GM11168 (cell line): ENCODE measurements at regions not wholly inside any gene's neighbourhood (a gene's known extent, or its start where the extent isn't known, plus 50 kb on each side); places are given as distances from the start of the nearest gene placed in this dataset.
"Not testable (repeated sequence)": the region's sequence is repeated elsewhere in the genome, so short reads cannot be mapped to it uniquely, and the experiment has no call there.

ENCODE experiments used
- in situ Hi-C: fragments of 300-500 bp; cut with MboI; formaldehyde crosslinking; loops from one replicate; pipeline ENCODE4 v1.12.0; 2022; ENCODE audit warnings: low sequenced_read_pairs; ENCODE audit not compliant: unreplicated experiment

DNA sequence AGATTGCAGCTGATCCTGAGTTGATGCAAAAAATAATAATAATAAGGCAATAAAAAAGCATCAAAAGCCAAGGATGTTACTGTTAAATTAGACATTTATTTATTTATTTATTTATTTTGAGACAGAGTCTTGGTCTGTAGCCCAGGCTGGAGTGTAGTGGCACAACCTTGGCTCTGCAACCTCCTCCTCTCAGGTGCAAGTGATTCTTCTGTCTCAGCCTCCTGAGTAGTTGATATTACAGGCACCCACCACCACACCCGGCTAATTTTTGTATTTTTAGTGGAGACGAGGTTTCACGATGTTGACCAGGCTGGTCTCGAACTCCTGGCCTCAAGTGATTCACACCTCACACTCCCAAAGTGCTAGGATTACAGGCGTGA lies 465.5 kb upstream of the NRP1 start:
- in situ Hi-C loops, result loop anchor here (25.0 kb wide), 1 partner anchor 463 kb away; the partner anchor contains the start of gene NRP1

DNA sequence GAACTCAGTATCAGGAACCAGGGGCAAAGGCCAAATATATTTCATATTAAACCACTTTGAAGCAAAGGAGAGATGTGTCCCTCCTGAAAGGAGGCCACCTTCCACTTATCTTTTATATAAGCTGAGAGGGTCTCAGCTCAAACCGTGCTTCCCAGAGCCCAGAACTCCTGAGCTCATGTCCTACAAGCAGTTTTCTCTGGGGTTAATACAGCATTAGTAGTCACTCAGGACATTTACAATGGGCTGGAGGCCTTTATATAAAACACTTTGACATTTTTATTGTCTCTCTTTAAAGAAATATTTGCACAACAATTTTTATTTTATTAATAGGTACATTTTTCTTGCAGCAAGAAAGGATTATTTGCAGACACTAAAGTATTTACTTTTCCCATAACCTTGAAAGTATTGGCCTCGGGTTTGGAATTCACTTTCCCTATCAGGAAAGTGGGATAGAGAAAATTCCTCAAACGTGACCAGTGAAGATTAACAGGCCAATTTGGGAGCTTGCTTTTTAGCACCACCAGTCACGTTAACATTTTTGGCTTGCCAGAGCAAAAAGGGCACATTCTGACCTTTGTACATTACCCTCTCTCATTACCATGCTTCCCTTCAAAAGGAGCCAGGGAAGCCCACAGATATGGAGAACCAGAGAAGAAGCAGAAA lies 464.9 kb upstream of the NRP1 start:
- in situ Hi-C loops, result no loop called here

DNA sequence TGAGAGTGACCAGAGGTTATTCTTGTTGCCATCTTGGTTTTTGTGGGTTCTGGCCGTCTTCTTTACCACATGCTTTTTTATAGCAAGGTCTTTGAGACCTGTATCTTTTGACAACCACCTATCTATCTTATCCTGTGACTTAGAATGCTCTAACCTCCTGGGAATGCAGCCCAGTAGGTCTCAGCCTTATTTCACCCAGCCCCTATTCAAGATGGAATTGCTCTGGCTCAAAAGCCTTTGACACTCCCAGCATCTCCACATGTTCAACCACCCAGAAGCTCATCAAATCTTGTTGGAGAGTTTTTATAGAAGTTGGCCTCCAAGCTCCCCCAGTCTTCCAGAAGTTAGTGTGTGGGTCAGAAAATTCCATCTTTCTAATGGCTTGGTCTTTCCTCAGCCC lies 464.3 kb upstream of the NRP1 start:
- in situ Hi-C loops, result no loop called here

DNA sequence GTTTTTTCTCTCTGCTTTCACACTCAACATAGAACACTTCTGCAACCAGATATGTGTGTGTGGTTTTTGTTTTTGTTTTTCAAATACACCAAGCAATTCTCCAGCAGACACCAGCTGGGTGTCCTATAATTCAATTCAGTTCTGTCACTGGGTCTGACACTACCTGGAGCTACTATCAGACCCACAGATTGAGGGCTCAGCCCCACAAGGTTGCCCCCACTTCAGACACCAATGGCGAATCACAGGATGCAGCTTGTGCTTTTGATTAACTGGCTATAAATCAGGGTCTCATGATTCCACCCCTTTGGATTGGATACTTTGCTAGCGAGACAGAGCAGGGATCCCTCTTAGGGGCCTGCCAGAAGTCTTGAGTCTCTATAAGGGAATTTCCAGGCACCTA lies 462.2 kb upstream of the NRP1 start:
- in situ Hi-C loops, result no loop called here

DNA sequence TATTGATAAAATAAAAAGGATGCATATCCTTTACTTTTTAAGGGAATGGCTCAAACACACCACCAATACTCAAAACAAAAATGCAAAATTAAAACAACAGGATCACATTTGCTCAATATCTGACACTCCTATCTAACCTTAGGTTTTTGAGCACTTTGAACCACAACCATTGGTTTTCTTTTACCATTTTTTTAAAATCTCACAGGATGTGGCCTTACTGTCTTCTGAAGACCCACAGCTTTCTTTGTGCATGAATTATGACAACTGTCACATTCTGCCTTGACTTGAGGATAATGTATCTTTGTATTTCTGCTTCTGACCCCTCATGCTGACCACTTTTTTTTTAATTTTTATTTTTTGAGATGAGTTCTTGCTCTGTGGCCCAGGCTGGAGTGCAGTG lies 461.1 kb upstream of the NRP1 start:
- in situ Hi-C loops, result no loop called here

DNA sequence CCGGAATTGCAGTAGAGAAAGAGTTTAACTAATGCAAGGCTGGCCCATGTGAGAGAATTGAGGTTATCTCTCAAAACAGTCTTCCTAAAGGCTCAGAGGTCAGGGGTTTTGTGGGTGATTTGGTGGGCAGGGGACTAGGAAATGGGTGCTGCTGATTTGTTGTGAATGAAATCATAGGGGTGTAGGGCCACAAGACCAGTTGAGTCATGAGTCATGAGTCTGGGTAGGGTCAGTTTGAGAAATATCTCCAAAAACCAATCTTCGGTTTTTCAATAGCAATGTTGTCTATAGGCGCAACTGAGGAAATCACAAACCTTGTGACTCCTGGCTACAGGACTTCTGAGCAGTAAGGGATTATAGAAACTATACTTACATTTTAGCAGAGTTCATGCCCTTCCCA lies 460.0 kb upstream of the NRP1 start:
- in situ Hi-C loops, result no loop called here

DNA sequence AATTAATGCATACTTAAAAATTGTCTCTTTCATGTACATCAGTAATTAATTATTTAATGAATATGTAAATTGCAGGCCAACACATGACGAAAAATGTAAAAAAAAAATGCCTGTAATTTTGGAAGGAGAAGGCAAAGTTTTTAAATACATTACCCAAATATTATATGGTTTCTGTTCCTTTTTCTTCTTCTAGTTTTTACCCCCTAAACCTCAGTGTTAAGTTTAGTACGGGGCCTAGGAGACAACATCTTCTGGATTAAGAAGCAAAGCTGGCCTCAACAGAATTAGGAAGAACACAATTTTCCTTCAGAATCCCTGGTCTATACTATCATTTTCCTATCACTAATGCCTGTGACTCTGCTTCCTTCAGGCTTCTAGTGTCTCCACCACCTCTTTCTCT lies 459.3 kb upstream of the NRP1 start:
- in situ Hi-C loops, result no loop called here

DNA sequence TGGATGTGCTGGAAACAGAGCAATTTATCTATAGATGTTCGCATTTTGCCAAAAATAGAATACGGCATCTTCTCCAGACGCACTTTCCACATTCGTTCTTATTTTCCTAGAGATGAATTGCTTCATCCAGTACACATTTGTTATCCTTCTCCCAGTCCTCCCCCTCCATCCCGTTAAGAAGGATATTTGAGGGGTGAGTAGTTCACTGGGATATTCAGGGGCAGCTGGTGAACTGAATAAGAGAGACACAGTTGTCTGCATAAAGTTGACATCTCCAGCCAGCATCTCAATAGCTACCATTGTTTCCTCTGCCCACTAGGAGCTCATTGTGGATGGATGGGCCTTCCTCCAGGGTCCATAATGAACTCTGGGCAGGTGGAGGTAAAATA lies 456.8 kb upstream of the NRP1 start:
- in situ Hi-C loops, result no loop called here

DNA sequence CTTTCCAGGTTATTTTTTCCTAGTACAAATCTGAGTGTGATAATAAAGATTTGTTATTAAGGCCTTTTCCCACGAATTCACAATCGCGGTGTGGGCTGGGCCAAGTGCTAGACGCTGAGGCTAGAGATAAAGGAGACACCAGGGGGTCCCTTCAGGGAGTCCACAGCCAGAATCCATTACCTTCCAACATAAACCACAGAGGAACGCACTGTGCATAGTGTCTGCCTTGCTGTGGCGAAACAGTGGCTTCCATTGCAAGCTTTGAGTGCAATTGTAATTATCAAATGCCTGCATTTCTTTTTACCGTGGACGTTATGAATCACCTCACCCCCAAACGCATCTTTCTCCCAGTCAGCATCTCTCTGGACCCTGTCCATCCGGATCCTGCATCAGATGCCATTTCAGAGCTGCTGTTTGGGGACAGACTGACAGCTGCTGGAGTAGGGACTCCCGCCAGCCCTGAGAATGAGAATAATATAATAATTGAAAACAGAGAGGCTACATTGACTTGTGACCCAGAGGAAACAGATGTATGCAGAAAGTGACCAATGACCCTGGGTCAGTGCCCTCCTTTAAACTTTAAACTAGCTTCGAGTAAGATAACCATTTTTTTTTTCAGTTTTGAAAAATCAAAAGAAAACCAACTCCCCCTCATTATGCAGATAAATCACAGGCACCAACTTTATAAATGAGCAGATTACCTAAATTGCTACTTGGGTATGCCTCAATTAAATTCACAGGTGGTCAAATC lies 456.2 kb upstream of the NRP1 start:
- in situ Hi-C loops, result no loop called here

DNA sequence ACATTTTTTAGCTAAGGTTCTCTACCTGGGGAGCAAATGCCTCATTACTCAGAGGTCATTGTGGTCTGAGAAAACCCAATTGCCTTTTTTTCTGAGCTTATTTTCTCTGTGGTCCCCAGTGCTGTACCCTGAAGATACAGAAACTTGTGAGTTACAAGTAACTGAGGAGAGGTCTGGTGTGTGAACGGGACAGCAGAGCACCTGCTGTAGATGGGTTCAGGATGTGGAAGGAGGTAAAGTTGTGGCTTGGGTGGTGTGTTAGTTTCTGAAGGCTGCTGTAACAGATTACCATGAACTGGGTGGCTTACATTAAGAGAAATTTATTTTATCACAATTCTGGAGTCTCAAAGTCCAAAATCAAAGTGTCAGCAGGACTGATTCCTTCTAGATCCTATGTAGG lies 449.1 kb upstream of the NRP1 start:
- in situ Hi-C loops, result no loop called here

DNA sequence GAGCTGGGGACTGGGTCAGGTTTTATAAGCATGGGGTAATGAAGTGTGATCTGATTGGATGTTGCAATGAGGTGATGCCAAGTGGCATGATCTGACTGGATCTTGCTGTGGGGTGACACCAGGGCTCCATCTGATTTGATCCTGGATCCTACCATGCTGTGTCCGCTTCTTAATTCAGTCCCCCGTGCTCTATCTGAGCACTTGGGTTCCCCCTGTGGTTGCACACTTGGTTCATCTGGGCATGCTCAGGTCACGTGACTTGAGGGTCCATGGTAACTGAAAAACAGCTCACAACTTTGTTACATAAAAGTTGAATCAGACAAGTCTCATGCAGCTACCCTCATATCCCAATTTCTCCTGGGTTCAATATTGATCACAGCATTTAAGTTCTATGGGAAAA lies 448.6 kb upstream of the NRP1 start:
- in situ Hi-C loops, result no loop called here

DNA sequence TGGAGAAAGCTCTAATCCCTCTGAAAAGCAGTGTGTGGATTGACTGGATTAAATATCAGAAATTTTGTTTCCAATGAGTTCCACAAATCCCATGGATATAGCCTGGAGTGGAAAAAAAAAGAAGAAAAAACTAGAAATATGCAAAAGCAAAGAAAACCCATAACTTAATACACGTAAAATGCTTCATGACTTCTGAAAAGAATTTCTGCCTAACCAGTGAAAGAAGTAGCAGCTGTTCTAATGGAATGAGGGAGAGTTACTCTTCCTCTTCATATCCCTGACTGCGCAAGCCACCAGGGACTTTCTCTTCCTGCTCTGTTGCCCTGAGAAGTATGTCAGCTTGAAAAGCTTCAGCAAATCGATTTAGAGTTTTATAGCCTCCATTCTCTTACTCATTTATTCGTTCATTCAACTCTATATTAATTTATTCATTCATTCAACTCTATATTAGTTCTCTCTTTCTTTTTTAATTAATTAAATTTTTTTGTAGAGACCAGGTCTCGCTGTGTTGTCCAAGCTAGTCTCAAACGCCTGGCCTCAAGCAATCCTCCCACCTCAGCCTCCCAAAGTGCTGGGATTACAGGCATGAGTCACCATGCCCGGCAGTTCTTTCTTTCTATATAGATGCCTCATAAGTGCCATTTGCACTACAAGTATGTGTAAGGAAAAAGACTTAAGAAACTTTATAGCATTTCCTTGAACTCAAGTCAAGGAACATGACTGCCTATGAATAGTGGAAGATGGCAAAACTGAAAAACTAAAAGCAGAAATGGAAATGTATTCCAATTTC lies 447.3 kb upstream of the NRP1 start:
- in situ Hi-C loops, result no loop called here

DNA sequence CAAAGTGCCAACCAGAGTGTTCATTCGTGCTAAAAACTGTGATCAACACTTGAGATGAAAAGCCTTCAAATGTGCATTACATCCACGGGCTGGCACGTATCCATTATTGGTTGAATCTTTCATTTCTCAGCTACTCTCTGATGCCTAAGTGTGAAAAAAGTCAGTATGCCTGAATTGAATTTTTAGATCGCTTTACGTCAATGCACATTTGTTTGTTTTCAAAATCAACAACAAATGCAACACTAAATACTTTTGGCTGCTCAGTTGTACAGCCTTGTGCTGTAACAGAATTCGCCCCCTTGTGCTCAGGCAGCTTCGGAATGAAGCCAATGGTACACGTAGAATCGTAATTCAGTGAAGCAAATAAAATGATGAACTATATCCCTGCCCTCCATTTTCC lies 446.5 kb upstream of the NRP1 start:
- in situ Hi-C loops, result no loop called here

DNA sequence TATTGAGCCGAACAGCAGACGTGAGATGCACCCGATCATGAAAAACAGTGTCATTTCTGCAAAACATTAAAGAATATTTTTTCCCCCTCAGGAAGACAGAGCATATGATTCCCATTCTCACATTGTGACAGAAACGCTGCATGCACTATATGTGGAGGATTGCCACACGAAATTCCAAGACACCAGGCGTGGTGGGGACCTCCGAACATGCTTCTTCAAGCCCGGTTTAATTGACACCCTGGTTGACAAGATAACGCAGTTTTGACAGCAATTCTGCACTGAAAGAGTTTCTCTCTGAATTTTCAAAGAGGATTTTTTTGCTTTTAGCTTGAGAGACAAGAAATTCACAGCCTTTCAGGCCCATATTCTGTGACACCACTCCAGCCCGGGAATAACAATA lies 442.8 kb upstream of the NRP1 start:
- in situ Hi-C loops, result no loop called here

DNA sequence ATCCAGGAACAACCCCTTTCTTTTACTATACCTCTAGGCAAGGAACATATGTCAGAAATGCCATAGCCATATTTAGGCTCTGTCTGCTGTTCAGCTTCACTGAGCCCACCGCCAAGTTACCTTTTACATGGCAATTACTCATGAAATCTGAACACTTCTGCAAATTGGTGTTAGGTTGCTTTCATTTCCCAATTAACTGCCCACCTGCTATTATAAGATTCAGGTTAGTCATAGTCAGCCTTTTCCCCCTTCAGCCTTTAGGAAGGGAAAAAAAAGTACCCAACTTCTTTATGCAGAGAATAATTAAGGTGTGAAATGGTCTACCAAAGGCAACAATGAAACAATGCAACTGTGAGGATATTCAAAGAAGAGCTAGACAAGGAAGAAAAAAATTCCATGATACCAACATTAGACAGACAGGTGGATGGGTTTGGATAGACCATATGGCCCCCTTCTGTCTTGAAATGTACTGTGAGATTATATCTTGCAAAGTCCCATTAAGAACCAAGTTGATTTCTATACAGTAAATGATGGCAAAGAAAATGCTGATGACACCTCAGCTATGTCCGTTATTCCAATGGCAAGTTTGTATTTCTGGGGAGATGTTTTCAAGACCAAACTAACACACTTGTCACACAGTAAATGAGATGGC lies 442.1 kb upstream of the NRP1 start:
- in situ Hi-C loops, result no loop called here

DNA sequence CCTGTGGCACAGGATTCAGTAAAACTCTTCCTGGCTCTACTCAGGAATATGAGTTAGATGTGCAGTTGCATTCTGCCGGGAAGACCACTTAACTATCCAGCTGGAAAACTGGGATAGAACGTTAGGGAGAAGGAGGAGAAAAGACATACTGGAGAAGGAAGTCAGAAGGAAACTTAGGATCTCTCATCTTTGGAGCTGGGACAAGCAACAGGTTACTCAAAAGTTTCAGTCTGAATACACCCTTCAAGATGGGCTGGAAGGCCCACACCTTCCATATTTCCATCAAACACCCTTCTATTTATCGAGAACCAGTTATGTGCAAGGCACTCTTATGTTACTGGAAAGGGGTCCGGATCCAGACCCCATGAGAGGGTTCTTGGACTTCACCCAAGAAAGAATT lies 440.4 kb upstream of the NRP1 start:
- in situ Hi-C loops, result no loop called here

DNA sequence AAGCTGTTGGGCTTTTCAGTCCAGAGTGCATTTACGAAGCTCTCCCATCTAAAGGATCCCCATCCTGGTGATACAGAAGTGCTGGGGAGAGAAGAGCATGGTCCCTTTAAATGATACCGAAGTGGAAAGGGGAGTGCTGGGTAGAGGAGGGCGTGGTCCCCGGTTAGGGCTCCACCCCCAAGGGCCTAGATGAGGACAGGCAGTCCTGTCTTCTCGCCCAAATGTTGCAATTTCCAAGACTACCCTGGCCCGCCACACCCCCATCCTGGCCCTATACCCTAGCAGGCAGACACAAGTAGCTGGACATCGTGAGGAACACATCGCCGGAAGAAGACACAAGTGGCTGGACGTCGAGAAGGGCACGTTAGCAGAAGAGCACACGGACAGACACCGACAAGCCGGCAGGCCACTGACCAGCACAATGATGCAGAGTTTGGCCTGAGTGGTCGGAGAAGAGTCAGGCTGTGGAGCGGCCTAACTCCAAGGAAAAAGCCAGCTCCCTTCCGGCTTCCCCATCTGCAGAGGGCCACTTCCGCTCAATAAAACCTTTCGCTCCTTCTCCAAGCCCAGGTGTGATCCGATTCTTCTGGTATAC lies 439.5 kb upstream of the NRP1 start:
- in situ Hi-C loops, result no loop called here

DNA sequence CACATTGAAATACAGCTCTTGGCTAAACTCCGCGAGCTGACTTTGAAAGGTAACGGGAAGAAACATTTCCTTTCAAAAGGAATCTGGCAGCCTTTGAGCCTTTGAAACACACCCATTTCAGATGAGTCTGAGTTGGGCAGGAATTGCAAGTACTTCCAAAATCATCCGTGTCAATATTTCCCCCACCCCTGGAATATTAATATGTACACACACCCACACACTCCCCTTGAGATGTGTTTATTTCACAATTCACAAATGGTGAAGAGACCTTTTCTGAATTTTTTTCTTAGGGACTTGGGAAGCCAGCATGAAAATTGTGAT lies 438.7 kb upstream of the NRP1 start:
- in situ Hi-C loops, result no loop called here

DNA sequence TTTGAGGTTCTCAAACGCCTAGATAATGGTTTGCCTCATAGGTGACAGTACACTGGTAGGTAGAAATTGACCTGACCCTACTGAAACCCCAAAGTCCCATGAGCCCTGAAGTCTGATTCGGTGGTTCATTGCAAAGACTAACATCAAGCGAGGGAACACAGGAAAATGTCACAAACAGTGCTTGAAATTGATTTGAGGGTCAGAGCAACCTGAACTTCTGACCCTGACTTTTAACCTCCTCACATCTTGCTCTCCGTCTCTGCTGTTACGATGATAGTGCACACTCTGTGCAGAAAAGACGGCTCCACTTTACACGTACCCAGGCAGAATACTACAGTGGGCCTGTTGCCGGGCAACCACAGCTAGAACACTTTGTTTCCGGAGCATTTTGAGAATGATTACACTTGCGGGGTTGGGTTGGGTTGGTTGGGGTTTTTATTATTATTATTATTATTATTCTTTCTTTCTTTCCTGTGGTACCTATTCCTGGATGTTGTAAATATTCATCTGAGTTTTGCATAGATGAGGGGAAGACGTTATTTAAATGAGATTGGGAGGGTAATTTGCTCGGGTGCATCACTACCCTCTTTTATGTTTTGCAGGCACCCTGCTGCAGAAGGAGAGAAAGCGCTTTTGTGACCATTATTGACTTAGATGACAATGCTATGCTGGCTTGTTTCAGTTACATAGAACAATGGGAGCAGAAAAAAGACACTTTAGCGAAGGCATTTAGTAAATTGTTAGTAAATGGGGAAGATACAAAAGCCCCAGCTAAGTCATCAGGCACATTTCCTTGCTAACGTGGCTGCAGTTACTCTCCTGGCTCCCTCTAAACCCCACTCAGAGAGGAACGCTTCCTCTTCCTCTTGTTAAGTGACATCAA lies 438.1 kb upstream of the NRP1 start:
- in situ Hi-C loops, result no loop called here

DNA sequence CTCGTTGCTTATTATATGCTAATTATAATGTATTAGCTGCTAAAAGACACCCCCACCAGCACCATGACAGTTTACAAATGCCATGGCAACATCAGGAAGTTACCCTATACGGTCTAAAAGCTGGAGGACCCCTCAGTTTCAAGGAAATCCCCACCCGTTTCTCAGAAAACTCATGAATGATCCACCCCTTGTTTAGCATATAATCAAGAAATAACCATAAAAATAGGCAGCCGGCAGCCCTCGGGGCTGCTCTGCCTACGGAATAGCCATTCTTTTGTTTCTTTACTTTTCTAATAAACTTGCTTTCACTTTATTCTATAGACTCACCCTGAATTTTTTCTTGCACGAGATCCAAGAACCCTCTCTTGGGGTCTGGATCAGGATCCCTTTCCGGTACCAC lies 437.4 kb upstream of the NRP1 start:
- in situ Hi-C loops, result not testable (repeated sequence)
